ENCODE measurements at regions not wholly inside any gene's neighbourhood (a gene's known extent, or its start where the extent isn't known, plus 50 kb on each side); places are given as distances from the start of the nearest gene placed in this dataset.

DNA sequence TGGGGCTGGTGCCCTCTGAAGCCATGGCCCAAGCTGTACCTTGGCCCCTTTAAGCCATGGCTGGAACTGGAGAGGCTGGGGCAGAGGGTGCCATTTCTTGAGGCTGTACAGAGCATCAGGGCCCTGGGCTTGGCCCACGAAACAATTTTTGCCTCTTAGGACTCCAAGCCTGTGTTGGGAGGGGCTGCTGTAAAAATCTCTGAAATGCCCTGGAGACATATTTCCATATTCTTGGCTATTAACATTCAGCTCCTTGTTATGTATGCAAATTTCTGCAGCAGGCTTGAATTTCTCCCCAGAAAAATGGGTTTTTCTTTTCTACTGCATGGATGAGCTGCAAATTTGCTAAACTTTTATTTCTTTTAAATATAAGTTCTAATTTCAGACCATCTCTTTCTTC, 834.0 kb downstream of the DSC3 start:
- Histone ChIP-seq H3K27me3 (ENCODE audit: control insufficient read depth, insufficient read depth, low read length) (no peaks in the 10 kb centered on the region), H3K4me1 (ENCODE audit: control insufficient read depth, extremely low read depth, insufficient read depth, low read length) (no peaks in the 10 kb centered on the region), H3K4me2 (ENCODE audit: extremely low read depth, insufficient read depth, low read length) (no peak overlapping the region), H3K4me3 (replicated peaks in 1 of 4; ENCODE audit: control extremely low read depth in 1 of 4, insufficient read depth in 1 of 4, low read depth in 3 of 4, low read length in 4 of 4) (no peak overlapping the region), H3K9me3 (ENCODE audit: control insufficient read depth, insufficient read depth, low read depth, low read length) (no peaks in the 10 kb centered on the region), H3K9ac (ENCODE audit: insufficient read depth, low read length) (no peak overlapping the region), H3K36me3 (ENCODE audit: control insufficient read depth, insufficient read depth, low read length) (no peaks in the 10 kb centered on the region), H4K20me1 (ENCODE audit: control insufficient read depth, extremely low read depth, insufficient read depth, low read length) (no peaks in the 10 kb centered on the region), H2AFZ (ENCODE audit: low read length) (no peak overlapping the region), H3K79me2 (ENCODE audit: control insufficient read depth, insufficient read depth, low read length) (no peaks in the 10 kb centered on the region), H3K27ac (ENCODE audit: insufficient read depth, low read length) (no peak overlapping the region)
- TF ChIP-seq, protein P1, sequence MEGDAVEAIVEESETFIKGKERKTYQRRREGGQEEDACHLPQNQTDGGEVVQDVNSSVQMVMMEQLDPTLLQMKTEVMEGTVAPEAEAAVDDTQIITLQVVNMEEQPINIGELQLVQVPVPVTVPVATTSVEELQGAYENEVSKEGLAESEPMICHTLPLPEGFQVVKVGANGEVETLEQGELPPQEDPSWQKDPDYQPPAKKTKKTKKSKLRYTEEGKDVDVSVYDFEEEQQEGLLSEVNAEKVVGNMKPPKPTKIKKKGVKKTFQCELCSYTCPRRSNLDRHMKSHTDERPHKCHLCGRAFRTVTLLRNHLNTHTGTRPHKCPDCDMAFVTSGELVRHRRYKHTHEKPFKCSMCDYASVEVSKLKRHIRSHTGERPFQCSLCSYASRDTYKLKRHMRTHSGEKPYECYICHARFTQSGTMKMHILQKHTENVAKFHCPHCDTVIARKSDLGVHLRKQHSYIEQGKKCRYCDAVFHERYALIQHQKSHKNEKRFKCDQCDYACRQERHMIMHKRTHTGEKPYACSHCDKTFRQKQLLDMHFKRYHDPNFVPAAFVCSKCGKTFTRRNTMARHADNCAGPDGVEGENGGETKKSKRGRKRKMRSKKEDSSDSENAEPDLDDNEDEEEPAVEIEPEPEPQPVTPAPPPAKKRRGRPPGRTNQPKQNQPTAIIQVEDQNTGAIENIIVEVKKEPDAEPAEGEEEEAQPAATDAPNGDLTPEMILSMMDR (conservative IDR thresholded peaks at IDR 0.05 in 1 of 2, IDR thresholded peaks at IDR 0.05 in 1 of 2; ENCODE audit: low read depth in 1 of 2, low read length in 2 of 2): no peak
- TF ChIP-seq EZH2 (IDR thresholded peaks at IDR 0.05; ENCODE audit: low read length, missing control alignments): no peak
- no peak for DNase-seq (ENCODE audit: low read depth in 2 of 2)

DNA sequence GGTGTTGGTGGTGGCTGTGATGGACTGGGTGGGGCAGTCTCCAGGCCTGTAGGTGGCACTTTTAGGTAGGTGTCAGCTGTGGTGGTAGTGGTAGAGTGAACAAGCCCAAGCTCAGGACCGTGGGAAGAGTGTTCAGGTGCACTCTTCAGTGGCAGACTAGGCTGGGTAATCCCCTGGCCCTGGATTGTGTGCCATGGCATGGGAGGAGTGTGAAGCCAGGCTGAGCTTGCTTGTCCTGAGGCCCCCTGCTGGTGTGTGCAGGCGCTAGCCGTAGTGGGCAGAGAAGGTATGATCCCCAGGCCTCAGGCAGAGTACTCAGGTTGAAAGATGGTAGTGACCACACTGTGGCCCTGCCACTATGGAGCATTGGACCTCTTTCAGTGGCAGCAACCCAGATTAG, 850.3 kb downstream of the DSC3 start:
- Histone ChIP-seq H3K79me2 (ENCODE audit: control insufficient read depth, insufficient read depth, low read length) (no peaks in the 10 kb centered on the region), H3K4me2 (ENCODE audit: extremely low read depth, insufficient read depth, low read length) (no peak overlapping the region), H3K9ac (ENCODE audit: insufficient read depth, low read length) (no peak overlapping the region), H3K27me3 (ENCODE audit: control insufficient read depth, insufficient read depth, low read length) (no peaks in the 10 kb centered on the region), H3K36me3 (ENCODE audit: control insufficient read depth, insufficient read depth, low read length) (no peaks in the 10 kb centered on the region), H3K27ac (ENCODE audit: insufficient read depth, low read length) (no peak overlapping the region), H3K4me1 (ENCODE audit: control insufficient read depth, extremely low read depth, insufficient read depth, low read length) (no peaks in the 10 kb centered on the region), H3K4me3 (replicated peaks in 1 of 4; ENCODE audit: control extremely low read depth in 1 of 4, insufficient read depth in 1 of 4, low read depth in 3 of 4, low read length in 4 of 4) (no peak overlapping the region), H4K20me1 (ENCODE audit: control insufficient read depth, extremely low read depth, insufficient read depth, low read length) (no peaks in the 10 kb centered on the region), H3K9me3 (ENCODE audit: control insufficient read depth, insufficient read depth, low read depth, low read length) (no peaks in the 10 kb centered on the region), H2AFZ (ENCODE audit: low read length) (no peak overlapping the region)
- TF ChIP-seq, protein P1 (conservative IDR thresholded peaks at IDR 0.05 in 1 of 2, IDR thresholded peaks at IDR 0.05 in 1 of 2; ENCODE audit: low read depth in 1 of 2, low read length in 2 of 2): no peak
- no peak for TF ChIP-seq EZH2 (IDR thresholded peaks at IDR 0.05; ENCODE audit: low read length, missing control alignments)
- DNase-seq (ENCODE audit: low read depth in 2 of 2): no peak

DNA sequence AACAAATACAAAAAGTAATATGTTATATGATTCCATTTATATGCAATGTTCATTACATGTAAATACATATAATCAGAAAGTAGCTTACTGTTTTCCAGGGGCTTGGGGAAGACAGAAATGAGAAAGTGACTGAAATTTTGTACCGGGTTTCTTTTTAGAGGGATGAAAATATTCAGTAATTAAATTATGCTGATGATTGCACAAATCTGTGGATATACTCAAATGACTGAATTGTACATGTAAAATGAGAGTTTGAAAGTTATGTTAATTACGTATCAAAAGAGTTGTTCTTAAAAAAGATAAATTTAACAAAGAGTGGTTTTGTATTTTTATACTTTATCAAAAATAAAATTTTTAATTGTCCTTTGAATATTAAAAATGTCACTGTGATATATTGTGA, 856.3 kb downstream of the DSC3 start:
- no peak overlapping the region for H3K9ac ChIP-seq (ENCODE audit: insufficient read depth, low read length)
- no peak for DNase-seq (ENCODE audit: low read depth in 2 of 2)

More for the DNA sequence above, 856.3 kb downstream of the DSC3 start:
- Histone ChIP-seq H3K79me2 (ENCODE audit: control insufficient read depth, insufficient read depth, low read length) (no peaks in the 10 kb centered on the region), H3K27me3 (ENCODE audit: control insufficient read depth, insufficient read depth, low read length) (no peaks in the 10 kb centered on the region), H2AFZ (ENCODE audit: low read length) (no peak overlapping the region), H3K36me3 (ENCODE audit: control insufficient read depth, insufficient read depth, low read length) (no peaks in the 10 kb centered on the region), H3K4me2 (ENCODE audit: extremely low read depth, insufficient read depth, low read length) (no peak overlapping the region), H4K20me1 (ENCODE audit: control insufficient read depth, extremely low read depth, insufficient read depth, low read length) (no peaks in the 10 kb centered on the region), H3K27ac (ENCODE audit: insufficient read depth, low read length) (no peak overlapping the region), H3K4me3 (replicated peaks in 1 of 4; ENCODE audit: control extremely low read depth in 1 of 4, insufficient read depth in 1 of 4, low read depth in 3 of 4, low read length in 4 of 4) (no peak overlapping the region), H3K4me1 (ENCODE audit: control insufficient read depth, extremely low read depth, insufficient read depth, low read length) (no peaks in the 10 kb centered on the region), H3K9me3 (ENCODE audit: control insufficient read depth, insufficient read depth, low read depth, low read length) (no peaks in the 10 kb centered on the region)
- no peak for TF ChIP-seq EZH2 (IDR thresholded peaks at IDR 0.05; ENCODE audit: low read length, missing control alignments)
- TF ChIP-seq, protein P1 (conservative IDR thresholded peaks at IDR 0.05 in 1 of 2, IDR thresholded peaks at IDR 0.05 in 1 of 2; ENCODE audit: low read depth in 1 of 2, low read length in 2 of 2): no peak

All from fibroblast of lung (primary cell).